T47D (cell line): ENCODE measurements at regions not wholly inside any gene's neighbourhood (a gene's known extent, or its start where the extent isn't known, plus 50 kb on each side); places are given as distances from the start of the nearest gene placed in this dataset.
"Not testable (repeated sequence)": the region's sequence is repeated elsewhere in the genome, so short reads cannot be mapped to it uniquely, and the experiment has no call there.

Source experiments
- DNase-seq, 2 experiments: peaks; one replicate each; pipeline versions ENCODE4 v3.0.0 to v3.0.0-alpha.2; 2011 to 2012; ENCODE audit warnings: low read depth in 1 of 2, low spot score in 1 of 2
- JUND ChIP-seq: IDR thresholded peaks from 2 replicates; pipeline ENCODE4 v1.6.1; 2012; ENCODE audit warnings: low read depth
- in situ Hi-C: cut with HindIII; loops from 2 replicates; pipeline ENCODE4 v1.10.0; 2016; ENCODE audit warnings: low sequenced_read_pairs, low pct_unique_long_range_greater_than_20kb

DNA sequence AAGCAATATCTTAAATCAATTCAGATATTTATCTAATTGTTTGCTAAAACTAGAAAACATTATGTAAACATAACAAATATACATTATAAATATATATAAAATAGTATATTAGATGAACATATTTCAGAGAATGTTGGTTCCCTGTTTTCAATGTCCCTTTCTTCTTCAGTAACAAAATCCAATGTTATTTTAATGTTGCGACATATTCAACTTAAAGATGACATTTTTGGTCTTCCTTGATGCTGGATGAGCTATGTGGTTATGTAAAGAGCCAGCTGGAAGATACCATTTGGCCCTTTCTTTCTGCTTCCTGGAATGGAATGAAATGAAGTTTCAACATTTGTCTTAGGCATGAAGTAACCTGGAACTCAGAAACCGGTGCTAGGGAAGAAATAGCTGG lies 668.1 kb upstream of the CDH6 start:
- no peak for TF ChIP-seq JUND
- in situ Hi-C loops = no loop called here
- DNase-seq = no peak

DNA sequence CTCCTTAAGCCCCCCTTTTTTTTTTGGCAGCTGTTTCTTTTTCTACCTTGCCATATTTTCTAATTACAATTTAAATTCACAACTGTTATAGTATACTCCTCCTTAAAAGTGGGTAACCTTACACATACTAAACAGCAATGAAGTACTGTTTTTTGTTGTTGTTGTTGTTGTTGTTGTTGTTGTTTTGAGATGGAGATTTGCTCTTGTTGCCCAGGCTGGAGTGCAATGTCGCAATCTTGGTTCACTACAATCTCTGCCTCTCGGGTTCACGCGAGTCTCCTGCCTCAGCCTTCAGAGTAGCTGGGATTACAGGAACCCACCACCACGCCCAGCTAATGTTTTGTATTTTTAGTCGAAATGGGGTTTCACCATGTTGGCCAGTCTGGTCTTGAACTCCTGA lies 669.1 kb upstream of the CDH6 start:
- TF ChIP-seq JUND = no peak
- DNase-seq = no peak

DNA sequence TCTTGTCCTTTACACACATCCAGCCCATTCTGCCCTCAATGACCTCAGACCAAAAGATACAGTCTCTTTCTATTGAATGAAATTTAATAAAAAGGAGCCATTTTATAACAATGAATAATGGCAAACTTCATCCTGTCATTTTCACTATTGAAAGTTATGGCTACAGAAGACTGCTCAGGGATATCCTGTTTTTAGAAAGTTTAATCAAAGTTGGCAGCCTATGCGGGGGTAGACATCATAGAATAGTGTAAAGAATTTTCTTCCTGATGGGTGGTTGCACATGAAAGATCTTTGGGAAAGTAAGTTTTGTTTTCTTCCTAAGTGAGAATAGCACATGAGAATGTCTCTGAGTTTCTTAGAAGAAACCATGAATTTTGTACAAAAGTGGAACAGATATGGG lies 670.4 kb upstream of the CDH6 start:
- no peak for TF ChIP-seq JUND
- in situ Hi-C loops = no loop called here
- DNase-seq = no peak

More for the DNA sequence above, 669.1 kb upstream of the CDH6 start:
- in situ Hi-C loops = no loop called here

DNA sequence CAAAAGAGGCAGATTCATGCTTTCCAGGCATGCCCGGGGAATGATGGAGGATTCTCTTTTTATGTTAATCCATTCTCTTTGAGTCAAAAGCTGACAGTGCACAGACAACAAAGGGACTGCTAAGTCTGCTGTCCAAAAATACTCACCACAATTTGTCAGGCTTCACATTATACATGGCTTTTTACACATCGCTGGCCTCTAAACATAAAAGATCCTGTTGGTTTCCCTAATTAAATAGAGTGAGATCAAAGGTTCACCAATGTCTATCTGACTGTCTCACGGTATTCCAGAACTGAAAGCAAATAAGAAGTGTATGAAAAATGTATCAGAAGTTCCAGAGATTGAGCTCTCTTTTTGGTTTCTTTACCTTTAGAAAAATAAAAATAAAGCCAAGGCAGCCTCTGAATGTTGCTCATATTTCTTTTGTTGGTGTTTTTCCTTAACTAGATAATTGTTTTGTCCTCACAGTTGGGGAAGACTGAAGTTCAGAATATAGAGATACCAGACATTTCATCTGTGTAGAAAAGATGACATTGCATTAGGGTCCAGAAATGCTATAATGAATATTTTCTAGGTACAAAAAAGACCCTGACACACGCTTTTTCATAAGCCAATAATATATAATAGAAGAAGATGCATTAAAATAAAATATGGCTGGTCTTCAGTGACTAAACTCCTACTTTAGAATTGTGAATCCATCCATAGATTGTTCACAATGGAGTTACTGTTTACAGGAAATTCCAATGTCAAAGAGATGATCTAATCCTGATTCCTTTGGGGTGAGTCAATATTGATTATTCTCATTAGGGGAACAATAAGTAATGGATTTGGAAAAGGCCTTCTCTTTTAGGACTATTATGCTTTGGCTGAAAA lies 688.2 kb upstream of the CDH6 start:
- no peak for TF ChIP-seq JUND
- DNase-seq = no peak
- in situ Hi-C loops = no loop called here

DNA sequence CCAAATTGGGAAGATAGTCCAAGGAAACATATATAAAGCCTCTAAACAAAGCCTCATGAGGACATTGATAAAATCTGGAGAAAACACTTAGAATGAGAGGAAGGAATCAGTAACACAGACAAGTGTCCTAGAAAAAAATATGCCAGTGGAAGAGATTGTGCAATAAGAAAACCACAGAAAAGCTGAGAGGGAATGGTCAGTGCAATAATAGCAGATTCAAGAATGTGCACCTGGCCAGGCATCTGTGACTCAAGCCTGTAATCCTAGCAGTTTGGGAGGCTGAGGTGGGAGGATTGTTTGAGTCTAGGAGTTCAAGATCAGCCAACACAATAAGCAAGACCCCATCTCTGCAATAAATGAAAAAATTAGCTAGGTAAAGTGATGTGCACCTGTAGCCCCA lies 691.2 kb upstream of the CDH6 start:
- TF ChIP-seq JUND = no peak
- in situ Hi-C loops = no loop called here
- DNase-seq = no peak

DNA sequence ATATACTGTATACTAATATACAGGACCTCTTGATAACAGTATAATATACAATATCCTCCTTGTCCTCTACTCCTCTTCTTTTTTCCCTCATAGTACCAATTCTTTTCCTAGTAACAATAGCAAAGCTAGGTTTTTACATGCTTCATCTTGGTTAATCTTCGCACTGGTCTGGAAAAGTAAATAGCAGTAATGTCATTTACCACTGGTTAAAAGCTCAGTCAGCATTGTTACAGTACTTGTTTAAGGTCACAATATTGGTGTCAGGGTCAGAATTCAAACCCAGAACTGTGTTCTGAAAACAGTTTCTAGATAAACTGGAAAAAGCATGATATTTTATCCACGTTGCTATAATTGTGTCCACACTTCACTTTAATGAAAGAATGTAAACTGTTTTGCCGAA lies 692.4 kb upstream of the CDH6 start:
- DNase-seq = no peak
- in situ Hi-C loops = no loop called here
- no peak for TF ChIP-seq JUND

DNA sequence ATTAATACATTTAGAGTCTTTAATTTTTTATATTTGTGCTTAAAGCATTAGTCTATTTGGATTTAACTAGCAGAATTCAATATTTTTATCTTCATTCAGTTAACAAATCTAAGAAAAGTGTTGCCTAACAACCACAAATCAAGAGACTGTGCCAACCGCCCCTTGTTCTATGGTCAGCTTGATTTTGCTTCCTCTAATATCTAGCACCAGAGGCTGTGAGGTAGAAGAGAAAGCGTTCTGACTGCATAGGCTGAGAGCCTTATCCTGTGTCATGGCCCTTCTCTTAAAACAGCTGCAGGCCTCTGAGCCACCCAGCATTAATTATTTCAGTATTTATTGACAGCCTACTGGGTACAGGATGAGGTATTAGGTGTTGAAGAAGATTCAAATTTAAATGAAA lies 693.0 kb upstream of the CDH6 start:
- no peak for DNase-seq
- in situ Hi-C loops = no loop called here
- TF ChIP-seq JUND = no peak

DNA sequence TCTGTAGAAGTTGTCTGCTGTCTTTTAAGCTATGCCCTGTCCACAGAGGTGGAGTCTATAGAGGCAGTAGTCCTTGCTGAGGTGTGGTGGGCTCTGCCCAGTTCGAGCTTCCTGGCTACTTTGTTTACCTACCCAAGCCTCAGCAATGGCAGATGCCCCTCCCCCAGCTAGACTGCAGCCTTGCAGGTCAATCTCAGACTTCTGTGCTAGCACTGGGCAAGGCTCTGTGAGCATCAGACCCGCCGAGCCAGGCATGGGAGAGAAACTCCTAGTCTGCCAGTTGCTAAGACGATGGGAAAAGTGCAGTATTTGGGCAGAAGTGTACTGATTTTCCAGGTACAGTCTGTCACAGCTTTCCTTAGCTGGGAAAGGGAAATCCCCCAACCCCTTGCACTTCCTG lies 694.1 kb upstream of the CDH6 start:
- DNase-seq = no peak
- in situ Hi-C loops = no loop called here
- no peak for TF ChIP-seq JUND

DNA sequence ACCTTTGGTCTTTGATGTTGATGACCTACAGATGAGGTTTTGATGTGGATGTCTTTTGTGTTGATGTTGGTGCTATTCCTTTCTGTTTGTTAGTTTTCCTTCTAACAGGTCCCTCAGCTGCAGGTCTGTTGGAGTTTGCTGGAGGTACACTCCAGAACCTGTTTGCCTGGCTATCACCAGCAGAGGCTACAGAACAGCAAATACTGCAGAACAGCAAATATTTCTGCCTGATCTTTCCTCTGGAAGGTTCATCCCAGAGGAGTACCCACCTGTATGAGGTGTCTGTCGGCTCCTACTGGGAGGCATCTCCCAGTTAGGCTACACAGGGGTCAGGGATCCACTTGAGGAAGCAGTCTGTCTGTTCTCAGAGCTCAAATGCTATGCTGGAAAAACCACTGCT lies 694.5 kb upstream of the CDH6 start:
- in situ Hi-C loops = no loop called here
- no peak for TF ChIP-seq JUND
- no peak for DNase-seq

DNA sequence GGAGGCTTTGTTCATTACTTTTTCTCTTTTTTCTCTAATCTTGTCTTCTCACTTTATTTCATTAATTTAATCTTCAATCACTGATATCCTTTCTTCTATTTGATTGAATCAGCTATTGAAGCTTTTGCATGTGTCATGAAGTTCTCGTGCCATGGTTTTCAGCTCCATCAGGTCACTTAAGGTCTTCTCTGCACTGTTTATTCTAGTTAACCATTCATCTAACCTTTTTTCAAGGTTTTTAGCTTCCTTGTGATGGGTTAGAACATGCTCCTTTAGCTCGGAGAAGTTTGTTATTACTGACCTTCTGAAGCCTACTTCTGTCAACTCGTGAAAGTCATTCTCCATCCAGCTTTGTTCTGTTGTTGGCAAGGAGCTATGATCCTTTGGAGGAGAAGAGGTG lies 695.0 kb upstream of the CDH6 start:
- in situ Hi-C loops = not testable (repeated sequence)

DNA sequence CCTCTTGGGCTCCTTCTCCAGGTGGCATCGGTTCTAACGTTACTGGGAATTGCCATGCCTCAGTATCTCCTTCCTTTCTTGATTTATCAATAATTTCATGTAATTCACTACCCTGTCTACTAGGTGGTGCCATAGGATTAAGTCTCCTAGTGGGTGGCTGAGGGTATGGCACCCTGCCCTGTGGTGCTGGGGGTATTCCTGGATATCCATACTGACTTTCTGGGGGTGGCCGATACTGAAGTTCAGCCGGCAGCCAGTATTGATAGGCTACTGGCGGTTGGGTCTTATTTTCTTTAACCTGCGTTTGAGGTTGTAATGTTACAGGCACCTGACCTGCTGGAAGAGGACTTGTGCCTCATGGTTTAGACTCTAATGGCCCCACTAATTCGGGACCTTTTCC lies 699.4 kb upstream of the CDH6 start:
- DNase-seq, in situ Hi-C loops: not testable (repeated sequence)

More for the DNA sequence above, 695.0 kb upstream of the CDH6 start:
- DNase-seq = not testable (repeated sequence)

DNA sequence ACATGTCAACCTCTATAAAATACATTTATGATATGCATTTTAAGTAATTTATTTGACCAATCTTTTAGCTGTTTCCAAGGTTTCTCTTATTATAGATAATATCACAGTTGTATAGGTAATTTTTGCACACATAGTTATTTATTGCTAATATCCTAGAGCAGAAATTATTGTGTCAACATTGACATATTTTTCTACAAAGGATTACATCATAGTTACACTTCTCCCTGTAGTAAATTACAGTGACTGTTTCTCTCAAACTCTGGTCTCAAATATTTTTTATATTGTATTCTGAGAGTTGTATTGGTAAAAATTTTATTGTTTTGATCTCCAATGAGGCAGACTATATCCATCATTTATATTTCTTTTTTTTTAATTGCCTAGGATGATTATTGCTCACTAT lies 714.4 kb upstream of the CDH6 start:
- in situ Hi-C loops = no loop called here
- no peak for DNase-seq
- no peak for TF ChIP-seq JUND

DNA sequence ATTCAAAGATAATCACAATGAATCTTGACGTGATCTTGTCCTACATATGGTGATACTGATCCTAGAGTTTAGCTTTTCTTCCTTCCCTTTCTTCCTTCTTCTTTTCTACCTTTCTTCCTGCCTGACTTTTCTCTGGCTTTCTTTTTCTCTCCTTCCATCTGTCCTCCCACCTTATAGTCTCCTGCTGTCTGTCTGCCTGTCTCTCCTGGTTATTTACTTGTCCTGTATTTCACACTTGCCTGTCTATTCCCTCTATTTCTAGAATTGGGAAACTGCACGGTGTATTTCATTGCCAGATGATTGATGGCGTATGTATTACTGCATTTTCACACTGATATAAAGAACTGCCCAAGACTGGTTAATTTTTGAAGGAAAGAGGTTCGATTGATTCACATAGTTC lies 718.1 kb upstream of the CDH6 start:
- in situ Hi-C loops = no loop called here
- no peak for DNase-seq
- no peak for TF ChIP-seq JUND

DNA sequence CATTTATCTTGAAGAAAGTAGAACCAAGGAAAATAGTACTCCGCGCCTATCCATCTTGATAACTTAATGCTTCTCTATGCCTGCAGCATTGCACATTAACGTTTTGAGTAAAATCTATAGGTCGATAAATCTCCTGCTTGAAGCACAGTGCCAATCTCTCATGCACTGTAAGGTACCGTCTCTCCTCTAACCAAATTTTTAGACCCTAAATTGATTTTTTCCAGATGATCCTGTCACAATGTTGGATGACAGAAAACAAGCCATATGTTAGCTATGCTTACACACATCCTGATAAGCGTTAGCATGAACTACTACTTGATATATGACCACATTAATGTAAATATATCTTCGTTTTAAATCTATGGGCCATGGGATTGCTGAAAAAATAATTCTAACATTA lies 723.8 kb upstream of the CDH6 start:
- in situ Hi-C loops = no loop called here
- TF ChIP-seq JUND = no peak
- DNase-seq = no peak

DNA sequence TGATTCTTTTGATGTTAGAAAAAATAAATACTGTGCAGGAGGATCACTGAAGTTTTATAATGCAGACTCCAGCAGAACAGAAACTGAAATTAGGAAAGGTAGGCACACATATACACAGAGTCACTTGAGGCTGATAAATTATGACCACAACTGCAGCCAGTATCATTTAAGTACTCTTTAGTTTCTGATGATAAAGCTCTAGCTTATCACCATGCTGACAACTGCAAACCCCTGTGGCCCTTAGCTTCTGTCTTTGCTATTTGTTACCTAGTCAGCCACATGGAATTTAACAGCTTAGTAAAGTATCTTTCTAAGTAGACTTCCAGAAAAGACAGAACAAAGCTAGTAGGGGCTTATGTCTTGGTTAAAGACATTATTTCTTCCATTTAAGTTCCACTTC lies 734.8 kb upstream of the CDH6 start:
- TF ChIP-seq JUND = no peak
- DNase-seq = no peak
- in situ Hi-C loops = no loop called here

DNA sequence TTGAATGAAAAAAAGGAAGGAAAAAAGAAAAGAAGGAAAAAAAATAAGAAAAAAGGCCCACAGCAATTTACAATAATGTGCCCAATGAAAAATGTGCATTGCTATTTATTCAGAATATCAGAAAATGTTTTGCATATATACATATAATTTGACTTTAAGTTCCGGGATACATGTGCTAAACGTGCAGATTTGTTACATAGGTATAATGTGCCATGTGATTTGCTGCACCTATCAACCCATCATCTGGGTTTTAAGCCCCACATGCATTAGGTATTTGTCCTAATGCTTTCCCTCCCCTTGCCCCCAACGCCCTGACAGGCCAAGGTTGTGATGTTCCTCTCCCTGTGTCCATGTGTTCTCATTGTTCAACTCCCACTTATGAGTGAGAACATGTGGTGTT lies 738.0 kb upstream of the CDH6 start:
- in situ Hi-C loops, DNase-seq: not testable (repeated sequence)
